ENCODE measurements at regions not wholly inside any gene's neighbourhood (a gene's known extent, or its start where the extent isn't known, plus 50 kb on each side); places are given as distances from the start of the nearest gene placed in this dataset.
A peak's percentile ranks its signal among the peaks of the same experiment; 100 is the strongest.

DNA sequence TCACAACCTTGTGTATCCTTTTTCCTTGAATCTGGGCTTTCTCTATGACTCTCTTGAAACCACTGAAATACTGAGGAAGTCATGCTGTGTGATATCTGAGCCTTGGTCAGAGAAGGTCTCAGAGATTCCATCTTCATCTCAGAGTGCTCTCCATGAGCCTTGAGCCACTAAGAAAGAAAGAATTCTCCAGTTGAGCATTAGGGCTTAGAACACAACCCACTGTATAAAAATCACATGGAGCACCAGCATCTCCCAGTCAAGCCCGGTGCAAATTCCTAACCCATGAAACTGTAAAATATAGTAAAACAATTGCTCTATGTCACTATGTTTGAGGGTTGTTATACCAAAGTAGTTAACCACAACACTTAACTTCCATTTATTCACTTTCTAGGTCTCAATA, 181.4 kb downstream of the MOXD1 start:
- Histone ChIP-seq H3K27ac (no peak overlapping the region), H3K9me3 (no peaks in the 10 kb centered on the region), H3K36me3 (no peaks in the 10 kb centered on the region), H3K4me3 (no peak overlapping the region), H3K4me1 (no peaks in the 10 kb centered on the region), H3K27me3 (no peaks in the 10 kb centered on the region)
- no peak for DNase-seq
- TF ChIP-seq, protein P1, sequence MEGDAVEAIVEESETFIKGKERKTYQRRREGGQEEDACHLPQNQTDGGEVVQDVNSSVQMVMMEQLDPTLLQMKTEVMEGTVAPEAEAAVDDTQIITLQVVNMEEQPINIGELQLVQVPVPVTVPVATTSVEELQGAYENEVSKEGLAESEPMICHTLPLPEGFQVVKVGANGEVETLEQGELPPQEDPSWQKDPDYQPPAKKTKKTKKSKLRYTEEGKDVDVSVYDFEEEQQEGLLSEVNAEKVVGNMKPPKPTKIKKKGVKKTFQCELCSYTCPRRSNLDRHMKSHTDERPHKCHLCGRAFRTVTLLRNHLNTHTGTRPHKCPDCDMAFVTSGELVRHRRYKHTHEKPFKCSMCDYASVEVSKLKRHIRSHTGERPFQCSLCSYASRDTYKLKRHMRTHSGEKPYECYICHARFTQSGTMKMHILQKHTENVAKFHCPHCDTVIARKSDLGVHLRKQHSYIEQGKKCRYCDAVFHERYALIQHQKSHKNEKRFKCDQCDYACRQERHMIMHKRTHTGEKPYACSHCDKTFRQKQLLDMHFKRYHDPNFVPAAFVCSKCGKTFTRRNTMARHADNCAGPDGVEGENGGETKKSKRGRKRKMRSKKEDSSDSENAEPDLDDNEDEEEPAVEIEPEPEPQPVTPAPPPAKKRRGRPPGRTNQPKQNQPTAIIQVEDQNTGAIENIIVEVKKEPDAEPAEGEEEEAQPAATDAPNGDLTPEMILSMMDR (IDR thresholded peaks at IDR 0.05) = no peak
- no peak for TF ChIP-seq POLR2A (IDR thresholded peaks at IDR 0.05)

DNA sequence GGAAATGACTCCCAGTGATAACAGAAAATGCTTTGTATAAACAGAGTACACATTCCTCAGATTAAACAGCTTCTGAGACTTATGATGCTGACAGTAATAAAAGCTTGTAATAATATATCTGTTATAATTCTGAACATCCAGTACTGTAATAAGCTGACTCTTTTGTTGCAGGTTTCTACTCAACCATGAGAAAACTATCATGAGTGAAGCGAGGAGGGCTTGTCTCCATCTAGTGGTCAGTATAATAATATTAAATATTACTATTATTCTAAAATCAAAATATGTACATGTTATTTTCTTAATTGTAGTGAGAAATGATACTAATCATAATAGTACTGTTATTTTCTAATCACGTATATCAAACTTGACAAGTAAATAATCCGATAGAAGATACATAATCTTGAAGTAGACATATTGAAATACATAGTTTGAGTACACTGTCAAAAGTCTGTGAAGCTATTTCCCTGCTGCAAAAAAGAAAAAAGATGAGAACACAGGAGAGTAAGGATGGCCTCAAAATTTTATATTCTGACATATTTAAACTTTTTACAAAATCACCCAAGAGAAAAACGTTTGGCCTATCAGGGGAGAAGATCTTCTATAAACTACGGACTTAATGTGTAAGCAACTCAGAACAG, 183.1 kb downstream of the MOXD1 start:
- Histone ChIP-seq H3K27me3 (no peaks in the 10 kb centered on the region), H3K36me3 (no peaks in the 10 kb centered on the region), H3K9me3 (no peaks in the 10 kb centered on the region), H3K27ac (no peak overlapping the region), H3K4me1 (no peaks in the 10 kb centered on the region), H3K4me3 (no peak overlapping the region)
- no peak for TF ChIP-seq POLR2A (IDR thresholded peaks at IDR 0.05)
- TF ChIP-seq, protein P1 (IDR thresholded peaks at IDR 0.05) = peak in 4 of 6 experiments; percentile 33 to 51 (median 46)
- DNase-seq = no peak

DNA sequence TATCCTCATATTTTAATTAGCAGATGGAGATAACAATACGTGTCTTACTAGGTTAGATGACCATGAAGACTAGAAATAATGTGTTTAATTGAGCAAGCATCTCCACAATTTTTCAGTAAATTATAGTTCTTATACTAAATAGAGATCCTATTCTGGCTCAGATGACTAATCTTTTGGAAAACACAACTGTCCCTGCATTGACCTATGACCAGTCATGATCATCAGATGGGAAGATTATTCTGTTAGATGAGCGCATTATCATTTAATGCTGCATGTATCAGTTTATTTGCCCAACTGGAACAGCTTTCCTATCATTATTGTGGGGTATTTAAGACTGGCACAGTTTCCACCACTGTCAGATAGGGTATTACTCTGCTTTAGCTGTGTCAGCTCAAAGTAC, 185.5 kb downstream of the MOXD1 start:
- Histone ChIP-seq H3K27me3 (no peaks in the 10 kb centered on the region), H3K4me1 (no peaks in the 10 kb centered on the region), H3K9me3 (no peaks in the 10 kb centered on the region), H3K36me3 (no peaks in the 10 kb centered on the region), H3K27ac (no peak overlapping the region), H3K4me3 (no peak overlapping the region)
- no peak for TF ChIP-seq POLR2A (IDR thresholded peaks at IDR 0.05)
- TF ChIP-seq, protein P1 (IDR thresholded peaks at IDR 0.05) = no peak
- DNase-seq = no peak

DNA sequence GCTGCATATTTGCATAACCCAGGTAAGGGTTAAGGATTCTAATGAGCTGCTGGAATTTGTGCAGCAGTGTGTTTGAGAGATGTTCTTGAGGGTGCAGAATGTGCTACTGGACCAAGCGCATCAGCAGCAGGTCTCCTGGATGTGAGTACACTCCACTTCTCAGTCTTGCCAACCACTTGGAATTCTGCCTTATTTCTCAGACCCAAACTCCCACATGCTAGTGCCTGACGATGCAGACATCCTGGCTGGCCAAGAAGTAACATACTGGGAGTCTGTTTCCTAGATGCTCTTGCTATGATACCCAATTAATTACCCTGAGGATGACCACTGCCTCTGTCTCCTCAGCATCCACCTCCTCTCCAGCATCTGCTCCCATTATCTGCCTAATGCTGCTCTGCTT, 186.6 kb downstream of the MOXD1 start:
- H3K9me3 ChIP-seq = no peaks in the 10 kb centered on the region
- TF ChIP-seq, protein P1 (IDR thresholded peaks at IDR 0.05) = no peak
- no peak for TF ChIP-seq POLR2A (IDR thresholded peaks at IDR 0.05)
- no peaks in the 10 kb centered on the region for H3K27me3 ChIP-seq
- H3K4me3 ChIP-seq = no peak overlapping the region
- H3K36me3 ChIP-seq = no peaks in the 10 kb centered on the region
- no peaks in the 10 kb centered on the region for H3K4me1 ChIP-seq
- no peak for DNase-seq
- H3K27ac ChIP-seq = no peak overlapping the region

- Histone ChIP-seq H3K4me3 (no peak overlapping the region), H3K27me3 (no peaks in the 10 kb centered on the region), H3K36me3 (no peaks in the 10 kb centered on the region), H3K4me1 (no peaks in the 10 kb centered on the region), H3K9me3 (no peaks in the 10 kb centered on the region), H3K27ac (no peak overlapping the region)
- TF ChIP-seq, protein P1 (IDR thresholded peaks at IDR 0.05) = no peak
- TF ChIP-seq POLR2A (IDR thresholded peaks at IDR 0.05) = no peak
- no peak for DNase-seq
Measured at GRCh38 chr6:132213732-132214131, 187.5 kb downstream of the MOXD1 start.

GRCh38 chr6:132213191-132213590, 188.1 kb downstream of the MOXD1 start:
- TF ChIP-seq, protein P1 (IDR thresholded peaks at IDR 0.05) = no peak
- no peak for TF ChIP-seq POLR2A (IDR thresholded peaks at IDR 0.05)

More at GRCh38 chr6:132213191-132213590, 188.1 kb downstream of the MOXD1 start:
- Histone ChIP-seq H3K9me3 (no peaks in the 10 kb centered on the region), H3K27ac (no peak overlapping the region), H3K36me3 (no peaks in the 10 kb centered on the region), H3K4me3 (no peak overlapping the region), H3K4me1 (no peaks in the 10 kb centered on the region), H3K27me3 (no peaks in the 10 kb centered on the region)
- no peak for DNase-seq

Data from Peyer's patch (tissue), 4 donors.